ENCODE measurements at regions not wholly inside any gene's neighbourhood (a gene's known extent, or its start where the extent isn't known, plus 50 kb on each side); places are given as distances from the start of the nearest gene placed in this dataset.

DNA sequence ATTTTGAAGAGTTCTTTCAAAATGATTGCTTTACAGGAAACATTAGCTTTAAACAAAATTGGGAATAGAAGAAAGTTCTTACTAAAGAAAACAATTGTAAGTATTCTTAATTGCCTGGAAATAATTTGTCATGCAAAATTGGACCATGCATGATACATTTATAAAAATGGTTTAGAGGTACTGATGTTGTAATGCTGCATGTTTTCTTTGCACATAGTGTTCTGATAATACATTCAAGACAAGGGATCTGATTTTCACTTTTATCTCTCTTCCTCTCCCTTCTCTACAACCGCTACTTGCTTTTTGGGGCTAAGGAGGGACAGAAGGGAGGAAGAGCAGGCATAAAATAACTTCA lies 211.6 kb upstream of the MPDZ start:
- TF ChIP-seq, protein P1, sequence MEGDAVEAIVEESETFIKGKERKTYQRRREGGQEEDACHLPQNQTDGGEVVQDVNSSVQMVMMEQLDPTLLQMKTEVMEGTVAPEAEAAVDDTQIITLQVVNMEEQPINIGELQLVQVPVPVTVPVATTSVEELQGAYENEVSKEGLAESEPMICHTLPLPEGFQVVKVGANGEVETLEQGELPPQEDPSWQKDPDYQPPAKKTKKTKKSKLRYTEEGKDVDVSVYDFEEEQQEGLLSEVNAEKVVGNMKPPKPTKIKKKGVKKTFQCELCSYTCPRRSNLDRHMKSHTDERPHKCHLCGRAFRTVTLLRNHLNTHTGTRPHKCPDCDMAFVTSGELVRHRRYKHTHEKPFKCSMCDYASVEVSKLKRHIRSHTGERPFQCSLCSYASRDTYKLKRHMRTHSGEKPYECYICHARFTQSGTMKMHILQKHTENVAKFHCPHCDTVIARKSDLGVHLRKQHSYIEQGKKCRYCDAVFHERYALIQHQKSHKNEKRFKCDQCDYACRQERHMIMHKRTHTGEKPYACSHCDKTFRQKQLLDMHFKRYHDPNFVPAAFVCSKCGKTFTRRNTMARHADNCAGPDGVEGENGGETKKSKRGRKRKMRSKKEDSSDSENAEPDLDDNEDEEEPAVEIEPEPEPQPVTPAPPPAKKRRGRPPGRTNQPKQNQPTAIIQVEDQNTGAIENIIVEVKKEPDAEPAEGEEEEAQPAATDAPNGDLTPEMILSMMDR (IDR thresholded peaks at IDR 0.05), result no peak
- TF ChIP-seq EP300 (IDR thresholded peaks at IDR 0.05) (no peak), POLR2A (IDR thresholded peaks at IDR 0.05) (no peak), POLR2AphosphoS5 (IDR thresholded peaks at IDR 0.05) (no peak)

Measured in stomach (tissue), 4 donors.